ENCODE measurements at regions not wholly inside any gene's neighbourhood (a gene's known extent, or its start where the extent isn't known, plus 50 kb on each side); places are given as distances from the start of the nearest gene placed in this dataset.

DNA sequence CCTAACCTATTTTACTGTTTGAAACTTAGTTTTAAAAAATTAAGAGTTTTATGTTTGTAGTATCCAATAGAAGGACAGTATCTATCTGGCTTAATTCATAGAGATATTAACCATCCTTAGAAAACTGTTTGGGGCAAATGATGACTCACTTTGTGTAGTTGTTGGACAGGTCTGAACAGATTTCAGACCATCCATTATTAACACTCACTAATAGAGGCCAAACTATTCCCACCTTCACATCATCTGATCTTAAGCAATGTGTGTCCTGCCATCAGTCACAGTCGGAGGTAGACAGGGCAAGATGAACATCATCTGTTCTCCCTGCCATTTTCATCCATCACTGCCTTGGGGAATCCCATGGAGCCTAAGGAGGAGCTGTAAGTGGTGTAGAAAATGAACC, 164.6 kb upstream of the DCC start:
- DNase-seq (ENCODE audit: low read depth), result no peak
- TF ChIP-seq, protein P1, sequence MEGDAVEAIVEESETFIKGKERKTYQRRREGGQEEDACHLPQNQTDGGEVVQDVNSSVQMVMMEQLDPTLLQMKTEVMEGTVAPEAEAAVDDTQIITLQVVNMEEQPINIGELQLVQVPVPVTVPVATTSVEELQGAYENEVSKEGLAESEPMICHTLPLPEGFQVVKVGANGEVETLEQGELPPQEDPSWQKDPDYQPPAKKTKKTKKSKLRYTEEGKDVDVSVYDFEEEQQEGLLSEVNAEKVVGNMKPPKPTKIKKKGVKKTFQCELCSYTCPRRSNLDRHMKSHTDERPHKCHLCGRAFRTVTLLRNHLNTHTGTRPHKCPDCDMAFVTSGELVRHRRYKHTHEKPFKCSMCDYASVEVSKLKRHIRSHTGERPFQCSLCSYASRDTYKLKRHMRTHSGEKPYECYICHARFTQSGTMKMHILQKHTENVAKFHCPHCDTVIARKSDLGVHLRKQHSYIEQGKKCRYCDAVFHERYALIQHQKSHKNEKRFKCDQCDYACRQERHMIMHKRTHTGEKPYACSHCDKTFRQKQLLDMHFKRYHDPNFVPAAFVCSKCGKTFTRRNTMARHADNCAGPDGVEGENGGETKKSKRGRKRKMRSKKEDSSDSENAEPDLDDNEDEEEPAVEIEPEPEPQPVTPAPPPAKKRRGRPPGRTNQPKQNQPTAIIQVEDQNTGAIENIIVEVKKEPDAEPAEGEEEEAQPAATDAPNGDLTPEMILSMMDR (IDR thresholded peaks at IDR 0.05; ENCODE audit: control insufficient read depth, extremely low read depth, insufficient read depth), result no peak
- H3K4me3 ChIP-seq (ENCODE audit: low read depth, low read length), result no peak overlapping the region

DNA sequence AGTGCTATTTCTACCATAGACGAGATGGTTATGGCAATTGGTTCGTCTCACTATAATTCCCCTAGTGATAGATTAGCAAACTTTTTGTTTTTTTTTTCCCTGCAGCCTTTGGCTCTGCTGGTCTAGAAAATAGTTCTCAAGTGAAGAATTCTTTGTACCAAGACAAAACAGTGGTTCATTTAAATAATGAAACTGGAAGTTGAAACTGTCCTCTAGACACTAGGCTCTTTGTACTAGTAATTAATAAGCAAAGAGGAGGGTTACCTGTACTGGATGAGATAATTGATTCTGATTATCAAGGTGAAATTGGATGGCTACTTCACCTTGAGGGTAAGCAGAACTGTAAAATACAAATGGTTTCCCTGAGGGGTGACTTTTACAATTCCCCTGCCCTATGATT, 156.9 kb upstream of the DCC start:
- H3K4me3 ChIP-seq (ENCODE audit: low read depth, low read length), result no peak overlapping the region
- TF ChIP-seq, protein P1 (IDR thresholded peaks at IDR 0.05; ENCODE audit: control insufficient read depth, extremely low read depth, insufficient read depth), result no peak
- no peak for DNase-seq (ENCODE audit: low read depth)

DNA sequence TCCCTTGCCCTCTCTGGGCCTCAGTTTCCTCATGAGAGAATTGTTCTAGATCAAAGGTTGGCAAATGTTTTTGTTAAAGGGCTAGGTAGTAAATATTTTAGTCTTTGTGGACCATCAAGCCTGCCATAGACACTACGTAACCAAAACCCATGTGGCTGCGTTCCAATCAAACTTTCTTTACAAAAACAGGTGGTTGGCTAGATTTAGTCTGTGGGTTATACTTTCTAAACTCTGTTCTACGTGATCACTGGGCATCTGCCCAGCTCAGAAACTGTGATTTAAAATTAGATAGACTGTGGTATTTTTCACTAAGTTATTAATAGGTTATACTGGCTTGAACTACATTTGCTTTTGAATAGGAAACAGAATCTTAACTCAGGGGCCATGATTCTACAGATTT, 149.8 kb upstream of the DCC start:
- TF ChIP-seq, protein P1 (IDR thresholded peaks at IDR 0.05; ENCODE audit: control insufficient read depth, extremely low read depth, insufficient read depth), result no peak
- DNase-seq (ENCODE audit: low read depth), result no peak

DNA sequence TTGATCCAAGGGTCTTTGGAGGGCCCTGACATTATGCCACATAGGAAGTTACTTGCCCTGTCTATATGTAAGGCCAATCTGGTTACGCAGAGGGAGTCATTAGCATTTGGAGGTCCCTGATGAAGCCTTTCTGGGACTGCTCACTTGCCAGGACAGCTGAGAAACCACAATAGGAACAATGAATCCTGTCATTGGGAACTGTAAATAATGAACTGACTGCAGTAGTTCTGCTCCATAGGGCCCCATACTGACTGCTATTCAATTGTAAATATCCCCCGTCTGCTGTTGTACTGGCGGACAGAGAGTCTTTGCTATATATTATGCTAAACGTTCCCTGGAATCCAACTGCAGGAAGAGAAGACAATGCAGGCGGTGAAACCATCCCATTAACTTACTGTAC, 149.4 kb upstream of the DCC start:
- no peak overlapping the region for H3K4me3 ChIP-seq (ENCODE audit: low read depth, low read length)
- TF ChIP-seq, protein P1 (IDR thresholded peaks at IDR 0.05; ENCODE audit: control insufficient read depth, extremely low read depth, insufficient read depth), result no peak
- DNase-seq (ENCODE audit: low read depth), result no peak

More for the DNA sequence above, 149.8 kb upstream of the DCC start:
- no peak overlapping the region for H3K4me3 ChIP-seq (ENCODE audit: low read depth, low read length)

DNA sequence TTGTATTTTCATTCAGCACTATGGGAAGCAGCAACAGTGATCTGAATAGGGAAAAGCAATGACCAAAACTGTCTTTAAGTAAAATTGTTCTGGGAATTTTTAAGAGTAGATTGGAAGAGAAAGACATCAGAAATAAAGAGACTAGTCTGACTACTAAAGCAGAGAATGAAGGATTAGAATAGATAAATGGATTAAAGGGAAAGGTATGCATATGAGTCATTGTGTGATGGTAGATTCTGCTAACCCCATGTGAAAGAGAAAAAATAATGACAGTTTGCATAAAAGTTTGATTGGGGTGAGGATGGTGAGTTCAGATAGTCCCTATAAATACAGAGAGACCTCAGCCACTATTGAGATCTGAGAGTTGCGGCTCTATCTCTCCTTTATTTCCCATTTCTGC, 139.6 kb upstream of the DCC start:
- no peak for DNase-seq (ENCODE audit: low read depth)
- TF ChIP-seq, protein P1 (IDR thresholded peaks at IDR 0.05; ENCODE audit: control insufficient read depth, extremely low read depth, insufficient read depth), result no peak
- H3K4me3 ChIP-seq (ENCODE audit: low read depth, low read length), result no peak overlapping the region

DNA sequence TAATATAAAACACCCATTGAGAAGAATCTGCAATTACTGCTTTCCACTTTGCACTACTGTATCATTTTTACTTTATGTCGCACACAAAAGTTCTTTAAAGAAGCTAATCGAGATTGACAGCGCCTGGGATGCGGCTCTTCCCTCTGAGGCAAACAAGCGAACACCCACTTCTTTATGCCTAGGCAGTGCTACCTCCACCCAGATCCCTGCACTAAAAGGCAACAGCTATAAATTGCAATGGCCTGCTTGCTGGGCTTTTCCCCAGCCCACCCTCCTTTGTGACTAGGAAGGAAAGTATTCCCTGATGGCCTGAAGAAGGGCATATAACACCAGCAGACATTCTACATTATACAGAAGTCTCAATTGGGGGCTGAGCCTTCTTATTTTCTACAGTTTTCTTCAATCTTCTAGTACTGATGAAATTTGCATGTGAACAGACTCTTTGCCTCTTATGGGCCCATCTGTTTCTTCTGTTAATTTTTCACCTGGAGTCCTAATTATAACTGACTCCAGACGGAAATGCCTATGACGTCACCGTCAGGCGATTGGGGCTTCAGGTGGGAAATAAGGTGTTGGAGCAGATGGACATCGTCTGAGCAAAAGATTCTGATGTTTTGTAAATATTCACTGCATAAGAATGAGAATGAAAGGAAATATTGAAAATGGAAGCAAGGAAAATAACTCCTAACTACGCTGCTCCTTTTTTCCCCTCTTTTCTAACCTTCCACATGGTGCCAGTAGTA, 138.9 kb upstream of the DCC start:
- TF ChIP-seq, protein P1 (IDR thresholded peaks at IDR 0.05; ENCODE audit: control insufficient read depth, extremely low read depth, insufficient read depth), result no peak
- no peak for DNase-seq (ENCODE audit: low read depth)

DNA sequence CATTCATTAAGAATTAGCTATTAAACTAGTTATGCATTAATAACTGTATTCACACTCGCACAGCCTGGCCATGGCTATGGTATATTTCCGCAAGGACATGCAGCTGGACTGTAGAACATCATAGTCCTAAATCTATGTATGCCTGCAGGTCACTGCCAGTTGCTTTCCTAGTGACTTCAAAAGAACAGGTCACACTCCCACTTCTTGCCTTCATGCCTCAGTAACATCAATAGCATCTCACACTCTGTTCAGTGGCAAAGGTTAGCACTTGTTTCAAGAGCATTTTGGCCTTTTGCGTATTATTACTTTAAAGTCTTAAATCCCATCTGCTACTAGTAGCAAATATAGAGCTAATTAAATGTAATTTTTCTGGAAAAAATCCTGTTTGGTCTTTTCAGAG, 131.4 kb upstream of the DCC start:
- no peak overlapping the region for H3K4me3 ChIP-seq (ENCODE audit: low read depth, low read length)
- no peak for DNase-seq (ENCODE audit: low read depth)
- TF ChIP-seq, protein P1 (IDR thresholded peaks at IDR 0.05; ENCODE audit: control insufficient read depth, extremely low read depth, insufficient read depth), result no peak

More for the DNA sequence above, 138.9 kb upstream of the DCC start:
- no peak overlapping the region for H3K4me3 ChIP-seq (ENCODE audit: low read depth, low read length)

Data from LNCaP clone FGC (cell line).